ENCODE measurements at regions not wholly inside any gene's neighbourhood (a gene's known extent, or its start where the extent isn't known, plus 50 kb on each side); places are given as distances from the start of the nearest gene placed in this dataset.

DNA sequence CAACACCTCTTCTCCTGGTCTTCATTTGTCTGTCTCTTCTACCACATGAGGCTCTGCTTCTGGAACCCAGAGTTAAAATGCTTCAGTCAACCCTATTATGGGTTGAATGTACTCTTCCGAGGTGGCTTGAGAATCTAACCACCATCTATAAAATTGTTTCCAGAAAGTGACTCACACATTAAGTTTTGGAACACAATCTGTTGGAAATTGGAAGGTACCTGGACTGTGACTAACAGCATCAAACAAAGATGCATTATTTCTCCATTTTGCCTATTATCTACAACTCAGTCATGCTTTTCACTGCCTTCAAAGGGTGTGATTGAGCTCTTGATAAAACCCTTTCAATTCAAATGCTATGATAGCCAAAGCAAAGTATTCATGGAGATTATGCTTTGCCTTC, 499.0 kb upstream of the SEMA6D start:
- H3K4me3 Mint-ChIP-seq, result no peak overlapping the region
- H3K36me3 Mint-ChIP-seq (ENCODE audit: low read depth), result no peaks in the 10 kb centered on the region
- no peaks in the 10 kb centered on the region for H3K9me3 Mint-ChIP-seq
- no peak overlapping the region for H3K27ac Mint-ChIP-seq (ENCODE audit: unreplicated experiment)
- H3K27me3 Mint-ChIP-seq (ENCODE audit: low read depth), result no peaks in the 10 kb centered on the region
- TF ChIP-seq, protein P1, sequence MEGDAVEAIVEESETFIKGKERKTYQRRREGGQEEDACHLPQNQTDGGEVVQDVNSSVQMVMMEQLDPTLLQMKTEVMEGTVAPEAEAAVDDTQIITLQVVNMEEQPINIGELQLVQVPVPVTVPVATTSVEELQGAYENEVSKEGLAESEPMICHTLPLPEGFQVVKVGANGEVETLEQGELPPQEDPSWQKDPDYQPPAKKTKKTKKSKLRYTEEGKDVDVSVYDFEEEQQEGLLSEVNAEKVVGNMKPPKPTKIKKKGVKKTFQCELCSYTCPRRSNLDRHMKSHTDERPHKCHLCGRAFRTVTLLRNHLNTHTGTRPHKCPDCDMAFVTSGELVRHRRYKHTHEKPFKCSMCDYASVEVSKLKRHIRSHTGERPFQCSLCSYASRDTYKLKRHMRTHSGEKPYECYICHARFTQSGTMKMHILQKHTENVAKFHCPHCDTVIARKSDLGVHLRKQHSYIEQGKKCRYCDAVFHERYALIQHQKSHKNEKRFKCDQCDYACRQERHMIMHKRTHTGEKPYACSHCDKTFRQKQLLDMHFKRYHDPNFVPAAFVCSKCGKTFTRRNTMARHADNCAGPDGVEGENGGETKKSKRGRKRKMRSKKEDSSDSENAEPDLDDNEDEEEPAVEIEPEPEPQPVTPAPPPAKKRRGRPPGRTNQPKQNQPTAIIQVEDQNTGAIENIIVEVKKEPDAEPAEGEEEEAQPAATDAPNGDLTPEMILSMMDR (conservative IDR thresholded peaks at IDR 0.05), result no peak
- no peaks in the 10 kb centered on the region for H3K4me1 Mint-ChIP-seq
- no peak for DNase-seq (ENCODE audit: low read depth, low spot score)

GRCh38 chr15:47244361-47244760, 472.9 kb upstream of the SEMA6D start:
- TF ChIP-seq, protein P1 (conservative IDR thresholded peaks at IDR 0.05), result no peak
- H3K27ac Mint-ChIP-seq (ENCODE audit: unreplicated experiment), result no peak overlapping the region
- no peaks in the 10 kb centered on the region for H3K27me3 Mint-ChIP-seq (ENCODE audit: low read depth)
- H3K9me3 Mint-ChIP-seq, result peaks cover 3% of the 10 kb centered on the region
- no peak for DNase-seq (ENCODE audit: low read depth, low spot score)
- peaks cover 4% of the 10 kb centered on the region for H3K4me1 Mint-ChIP-seq
- no peaks in the 10 kb centered on the region for H3K36me3 Mint-ChIP-seq (ENCODE audit: low read depth)
- no peak overlapping the region for H3K4me3 Mint-ChIP-seq

DNA sequence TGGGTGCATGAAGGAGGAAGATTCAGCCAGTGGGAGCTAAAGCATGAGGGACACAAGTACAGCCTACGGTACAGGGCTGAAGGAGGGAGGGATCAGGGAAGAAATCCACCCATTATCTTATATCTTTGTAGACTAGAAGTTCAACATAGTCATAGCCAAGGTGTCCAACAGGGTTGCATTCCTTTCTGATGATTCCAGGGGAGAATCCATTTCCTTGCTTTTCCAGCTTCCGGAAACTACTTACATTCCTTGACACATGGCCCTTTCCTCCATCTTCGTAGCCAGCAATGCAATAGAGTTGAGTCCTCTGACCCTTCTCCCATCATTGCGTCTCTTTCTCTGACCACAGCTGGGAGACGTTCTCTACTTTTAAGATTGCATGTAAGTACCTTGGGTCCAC, 471.0 kb upstream of the SEMA6D start:
- no peak for DNase-seq (ENCODE audit: low read depth, low spot score)
- H3K4me3 Mint-ChIP-seq, result no peak overlapping the region
- no peaks in the 10 kb centered on the region for H3K36me3 Mint-ChIP-seq (ENCODE audit: low read depth)
- H3K27me3 Mint-ChIP-seq (ENCODE audit: low read depth), result no peaks in the 10 kb centered on the region
- no peak overlapping the region for H3K27ac Mint-ChIP-seq (ENCODE audit: unreplicated experiment)
- H3K9me3 Mint-ChIP-seq, result peaks cover 3% of the 10 kb centered on the region
- TF ChIP-seq, protein P1 (conservative IDR thresholded peaks at IDR 0.05), result no peak
- peaks cover 4% of the 10 kb centered on the region for H3K4me1 Mint-ChIP-seq

- no peak overlapping the region for H3K4me3 Mint-ChIP-seq
- no peaks in the 10 kb centered on the region for H3K27me3 Mint-ChIP-seq (ENCODE audit: low read depth)
- peaks cover 13% of the 10 kb centered on the region for H3K36me3 Mint-ChIP-seq (ENCODE audit: low read depth)
- TF ChIP-seq, protein P1 (conservative IDR thresholded peaks at IDR 0.05), result no peak
- no peaks in the 10 kb centered on the region for H3K4me1 Mint-ChIP-seq
- no peak for DNase-seq (ENCODE audit: low read depth, low spot score)
- peaks cover 8% of the 10 kb centered on the region for H3K9me3 Mint-ChIP-seq
- H3K27ac Mint-ChIP-seq (ENCODE audit: unreplicated experiment), result no peak overlapping the region
Measured at GRCh38 chr15:47258521-47258920, 458.8 kb upstream of the SEMA6D start.

DNA sequence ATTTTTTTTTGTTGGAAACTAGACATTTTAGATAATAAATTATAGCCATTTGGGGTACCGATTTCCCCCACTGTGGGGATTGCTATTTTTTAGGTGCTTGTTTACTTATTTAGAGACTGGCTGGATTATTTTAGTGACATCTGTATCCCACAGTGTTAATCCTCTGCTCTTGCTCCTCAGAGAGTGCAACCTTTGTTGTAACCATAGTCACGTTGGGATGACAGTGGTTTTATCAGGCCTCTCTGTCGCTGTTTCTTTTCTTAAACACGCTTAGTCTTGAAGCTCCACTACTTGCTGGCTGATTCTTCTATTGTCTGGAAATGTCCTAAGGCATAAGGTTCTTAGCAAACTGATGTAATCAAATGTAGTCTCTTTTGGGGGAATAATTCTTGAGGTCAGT, 451.6 kb upstream of the SEMA6D start:
- DNase-seq (ENCODE audit: low read depth, low spot score), result no peak
- Mint-ChIP-seq H3K9me3 (peaks cover 3% of the 10 kb centered on the region), H3K36me3 (ENCODE audit: low read depth) (peaks cover 7% of the 10 kb centered on the region), H3K4me1 (peaks cover 3% of the 10 kb centered on the region), H3K4me3 (no peak overlapping the region), H3K27ac (ENCODE audit: unreplicated experiment) (no peak overlapping the region), H3K27me3 (ENCODE audit: low read depth) (no peaks in the 10 kb centered on the region)
- TF ChIP-seq, protein P1 (conservative IDR thresholded peaks at IDR 0.05), result no peak

- no peak for DNase-seq (ENCODE audit: low read depth, low spot score)
- H3K4me3 Mint-ChIP-seq, result no peak overlapping the region
- H3K36me3 Mint-ChIP-seq (ENCODE audit: low read depth), result peaks cover 7% of the 10 kb centered on the region
- H3K27ac Mint-ChIP-seq (ENCODE audit: unreplicated experiment), result no peak overlapping the region
- TF ChIP-seq, protein P1 (conservative IDR thresholded peaks at IDR 0.05), result no peak
- H3K9me3 Mint-ChIP-seq, result peaks cover 3% of the 10 kb centered on the region
- peaks cover 3% of the 10 kb centered on the region for H3K4me1 Mint-ChIP-seq
- H3K27me3 Mint-ChIP-seq (ENCODE audit: low read depth), result no peaks in the 10 kb centered on the region
Measured at GRCh38 chr15:47266566-47266965, 450.7 kb upstream of the SEMA6D start.
